B cell (primary cell): ENCODE measurements at regions not wholly inside any gene's neighbourhood (a gene's known extent, or its start where the extent isn't known, plus 50 kb on each side); places are given as distances from the start of the nearest gene placed in this dataset.
"Not testable (repeated sequence)": the region's sequence is repeated elsewhere in the genome, so short reads cannot be mapped to it uniquely, and the experiment has no call there.

Source experiments
- ATAC-seq: fragments of 200-7000 bp; cut with Tn5 transposase; one replicate; pipeline ENCODE4 v1.10.0; 2021; ENCODE audit warnings: low read depth, mild to moderate bottlenecking, moderate number of reproducible peaks, moderate library complexity
- CTCF ChIA-PET: fragments of 350-600 bp; sonication (Branson Sonifier 250); formaldehyde crosslinking; loops from one replicate; lab custom pipeline; 2021; ENCODE audit warnings: antibody characterized with exemption, inconsistent platforms; lab: Charles Lee
- POLR2A ChIA-PET: fragments of 350-600 bp; sonication (Branson Sonifier 250); formaldehyde crosslinking; loops from one replicate; lab custom pipeline; 2021; ENCODE audit warnings: antibody characterized with exemption; lab: Charles Lee
- DNase-seq: peaks from one replicate; pipeline ENCODE4 v3.0.0; 2013
- H2AFZ ChIP-seq: 2 replicates; pipeline ENCODE4 v1.6.1; 2012; ENCODE audit warnings: mild to moderate bottlenecking, low read depth, low read length; ENCODE audit not compliant: insufficient read depth, poor library complexity, severe bottlenecking
- H3K27ac ChIP-seq, 2 donors: 1 replicate in 1 of 2; 2 replicates in 1 of 2; pipeline ENCODE4 v1.5.1; 2012 to 2013; ENCODE audit warnings: low read length in 2 of 2, mild to moderate bottlenecking in 2 of 2, moderate library complexity in 1 of 2
- H3K27me3 ChIP-seq, 4 experiments: fragments of 200-600 bp in 1 of 4; sonication (generic) in 1 of 4; replicated peaks in 1 of 4; 1 replicate in 2 of 4; 2 replicates in 2 of 4; pipeline versions ENCODE4 v1.6.1 to v1.7.0; 2013 to 2016; ENCODE audit warnings: low read length in 3 of 4, mild to moderate bottlenecking in 2 of 4, mixed read lengths in 1 of 4, moderate library complexity in 1 of 4; ENCODE audit not compliant: insufficient read depth in 4 of 4, control insufficient read depth in 3 of 4; ENCODE audit errors: control extremely low read depth in 1 of 4
- H3K36me3 ChIP-seq, 2 experiments: replicated peaks in 1 of 2; 1 replicate in 1 of 2; 2 replicates in 1 of 2; pipeline versions ENCODE4 v1.6.1 to v1.7.1; 2013; ENCODE audit warnings: low read length in 1 of 2; ENCODE audit not compliant: insufficient read depth in 2 of 2, control insufficient read depth in 1 of 2; ENCODE audit errors: control extremely low read depth in 1 of 2, extremely low read depth in 1 of 2
- H3K4me1 ChIP-seq, 2 donors: fragments of 200-600 bp in 1 of 2; sonication (generic) in 1 of 2; 1 replicate in 1 of 2; 2 replicates in 1 of 2; pipeline versions ENCODE4 v1.5.1 to v1.6.1; 2013 to 2017; ENCODE audit warnings: low read length in 2 of 2; ENCODE audit not compliant: control insufficient read depth in 2 of 2, insufficient read depth in 2 of 2
- H3K4me2 ChIP-seq: replicated peaks from 2 replicates; pipeline ENCODE3; 2012; ENCODE audit warnings: mild to moderate bottlenecking, low read depth, low read length; ENCODE audit not compliant: poor library complexity, severe bottlenecking
- H3K4me3 ChIP-seq, 5 experiments: fragments of 200-600 bp in 1 of 5; sonication (generic) in 1 of 5; 1 replicate in 3 of 5; 2 replicates in 2 of 5; pipeline versions ENCODE4 v1.5.1 to v1.7.0; 2011 to 2016; ENCODE audit warnings: low read length in 4 of 5, mild to moderate bottlenecking in 4 of 5, low read depth in 2 of 5, control low read depth in 1 of 5, moderate library complexity in 1 of 5; ENCODE audit not compliant: insufficient read depth in 1 of 5; ENCODE audit errors: control extremely low read depth in 1 of 5, extremely low read depth in 1 of 5
- H3K79me2 ChIP-seq: fragments of 200-600 bp; sonication (generic); one replicate; pipeline ENCODE4 v1.6.0; 2016; ENCODE audit warnings: low read length; ENCODE audit not compliant: control insufficient read depth, insufficient read depth
- H3K9ac ChIP-seq: fragments of 200-600 bp; sonication (generic); 2 replicates; pipeline ENCODE4 v1.6.1; 2017; ENCODE audit warnings: mild to moderate bottlenecking, low read length, moderate library complexity
- H3K9me3 ChIP-seq, 3 donors: one replicate each; pipeline versions ENCODE4 v1.6.1 to v1.7.1; 2013; ENCODE audit warnings: low read length in 2 of 3; ENCODE audit not compliant: control insufficient read depth in 2 of 3, insufficient read depth in 1 of 3; ENCODE audit errors: control extremely low read depth in 1 of 3
- H4K20me1 ChIP-seq: 2 replicates; pipeline ENCODE4 v1.6.0; 2012; ENCODE audit warnings: mild to moderate bottlenecking, low read length; ENCODE audit not compliant: insufficient read depth, control insufficient read depth, poor library complexity, severe bottlenecking
- H3K27ac Mint-ChIP-seq: one replicate; pipeline ENCODE4 v1.8.0; 2021; ENCODE audit warnings: mixed read lengths
- H3K27me3 Mint-ChIP-seq: one replicate; pipeline ENCODE4 v1.8.0; 2021; ENCODE audit warnings: mixed read lengths
- H3K4me1 Mint-ChIP-seq: one replicate; pipeline ENCODE4 v1.8.0; 2021; ENCODE audit warnings: mixed read lengths
- H3K4me3 Mint-ChIP-seq: one replicate; pipeline ENCODE4 v1.8.0; 2021; ENCODE audit warnings: mixed read lengths
- H3K9me3 Mint-ChIP-seq: one replicate; pipeline ENCODE4 v1.8.0; 2022; ENCODE audit warnings: mixed read lengths; ENCODE audit not compliant: insufficient read depth
- CTCF ChIP-seq: fragments of 200-600 bp; IDR thresholded peaks from one replicate; pipeline ENCODE4 v1.8.0; 2022; ENCODE audit warnings: antibody characterized with exemption, mild to moderate bottlenecking
- EZH2 ChIP-seq: IDR thresholded peaks from 2 replicates; pipeline ENCODE4 v1.6.1; 2012; ENCODE audit warnings: borderline replicate concordance, low read depth, mild to moderate bottlenecking, moderate library complexity, low read length; ENCODE audit not compliant: insufficient read depth, poor library complexity, severe bottlenecking
- WGBS: methylation state at CpG from one replicate; pipeline ENCODE4 v1.1.5; 2013; ENCODE audit warnings: missing lambda C conversion rate; ENCODE audit not compliant: insufficient coverage; 5-methylcytosine and 5-hydroxymethylcytosine counted together
- intact Hi-C: fragments of 100-400 bp; cut with micrococcal nuclease; formaldehyde crosslinking; loops from one replicate; pipeline ENCODE4 v1.10.0; 2022

- Mint-ChIP-seq H3K4me3 (no peak overlapping the region), H3K9me3 (peaks cover 3% of the 10 kb centered on the region), H3K27me3 (peaks cover 28% of the 10 kb centered on the region), H3K4me1 (no peaks in the 10 kb centered on the region), H3K27ac (no peak overlapping the region)
- intact Hi-C loops = no loop called here
- WGBS = 70% methylated on average over 3 of the region's 3 CpGs
- H3K79me2 ChIP-seq = no peaks in the 10 kb centered on the region
- H3K4me1 ChIP-seq = no peaks in the 10 kb centered on the region
- H3K36me3 ChIP-seq = no peaks in the 10 kb centered on the region
- TF ChIP-seq CTCF (no peak), EZH2 (no peak)
- peaks cover 0 to 5% (median 0%) of the 10 kb centered on the region in 3 donors for H3K9me3 ChIP-seq
- no peak overlapping the region for H3K4me2 ChIP-seq
- H3K9ac ChIP-seq = no peak overlapping the region
- POLR2A ChIA-PET = no interaction called here
- peaks cover 0 to 7% (median 0%) of the 10 kb centered on the region in 4 experiments for H3K27me3 ChIP-seq
- no peak for ATAC-seq
- CTCF ChIA-PET = interaction anchor here (0.6 kb wide), 1 partner anchor 32 kb away, joined by 3 read pairs; no protein-coding TSS in a partner anchor
- no peak overlapping the region for H3K27ac ChIP-seq
- DNase-seq = no peak
- H3K4me3 ChIP-seq = no peak overlapping the region
- H2AFZ ChIP-seq = no peak overlapping the region
- no peaks in the 10 kb centered on the region for H4K20me1 ChIP-seq
Observed at GRCh38 chr16:86277221-86277620, 233.1 kb upstream of the FOXF1 start.

- H3K4me3 Mint-ChIP-seq, H3K27me3 ChIP-seq, H3K9ac ChIP-seq, H3K4me1 Mint-ChIP-seq, H3K9me3 Mint-ChIP-seq, H3K4me3 ChIP-seq, H3K9me3 ChIP-seq, POLR2A ChIA-PET, H3K4me2 ChIP-seq, H4K20me1 ChIP-seq, H3K27ac ChIP-seq, H3K36me3 ChIP-seq, ATAC-seq, H3K27ac Mint-ChIP-seq, H3K4me1 ChIP-seq, H3K79me2 ChIP-seq, H2AFZ ChIP-seq, DNase-seq, intact Hi-C loops: not testable (repeated sequence)
- CTCF ChIA-PET = interaction anchor here (0.6 kb wide), 1 partner anchor 31 kb away, joined by 3 read pairs; no protein-coding TSS in a partner anchor
- WGBS = 91% methylated on average over 1 of the region's 4 CpGs
- peaks cover 28% of the 10 kb centered on the region for H3K27me3 Mint-ChIP-seq
Observed at GRCh38 chr16:86277859-86278258, 232.5 kb upstream of the FOXF1 start.
